NCI-H82 treated with DMSO at 0.1 percent for 48 hours (cell line): ENCODE measurements at regions not wholly inside any gene's neighbourhood (a gene's known extent, or its start where the extent isn't known, plus 50 kb on each side); places are given as distances from the start of the nearest gene placed in this dataset.
"Not testable (repeated sequence)": the region's sequence is repeated elsewhere in the genome, so short reads cannot be mapped to it uniquely, and the experiment has no call there.

Source experiments
- DNase-seq: peaks from one replicate; lab custom pipeline; 2025; ENCODE audit not compliant: unreplicated experiment; lab: John Stamatoyannopoulos, UW

DNA sequence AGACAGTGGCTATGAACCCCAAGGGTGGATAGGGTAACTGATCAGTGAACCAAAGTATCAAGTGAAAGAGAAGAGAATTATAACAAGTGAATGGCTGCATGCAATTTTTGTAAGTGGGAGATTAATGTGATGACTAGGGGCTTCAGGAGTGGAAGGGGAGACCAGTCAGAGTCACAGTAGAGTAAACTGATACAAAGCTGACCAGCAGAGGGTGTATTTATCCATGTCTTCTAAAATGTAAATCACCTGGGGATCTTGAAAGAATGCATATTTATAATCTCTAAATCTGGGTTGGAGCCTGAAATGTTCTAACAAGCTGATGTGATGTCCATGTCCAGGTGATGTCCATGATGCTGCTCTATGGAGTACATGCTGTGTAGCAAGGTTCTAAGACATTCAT, 1351.3 kb upstream of the CHAC2 start:
- no peak for DNase-seq

- no peak for DNase-seq
Measured at GRCh38 chr2:52414561-52415295, 1352.9 kb upstream of the CHAC2 start.

GRCh38 chr2:52409308-52410118, 1358.1 kb upstream of the CHAC2 start:
- not testable (repeated sequence) for DNase-seq

- DNase-seq, result no peak
Measured at GRCh38 chr2:52405980-52406379, 1361.6 kb upstream of the CHAC2 start.

DNA sequence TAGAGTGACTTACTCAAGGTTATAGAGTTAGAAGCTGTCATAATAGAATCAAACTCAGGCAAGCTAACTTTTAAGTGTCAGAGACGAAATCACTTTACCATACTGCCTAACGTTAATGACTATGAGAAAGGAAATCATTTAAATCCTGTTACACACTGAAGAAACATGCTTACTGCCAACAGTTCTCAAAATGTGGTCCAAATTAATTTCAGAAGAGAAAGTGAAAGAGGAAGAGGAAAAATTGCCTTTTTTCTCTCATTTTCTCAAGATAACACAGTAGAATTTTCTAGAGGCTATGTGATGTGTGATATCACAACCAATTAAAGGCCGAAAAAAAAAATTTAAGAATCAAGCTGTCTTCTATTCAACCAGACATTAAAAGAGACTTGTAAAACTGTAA, 1362.7 kb upstream of the CHAC2 start:
- DNase-seq, result no peak

GRCh38 chr2:52404046-52404445, 1363.6 kb upstream of the CHAC2 start:
- no peak for DNase-seq

- no peak for DNase-seq
Measured at GRCh38 chr2:52402128-52402527, 1365.5 kb upstream of the CHAC2 start.

- no peak for DNase-seq
Measured at GRCh38 chr2:52396836-52397235, 1364.9 kb upstream of the NRXN1 start.

DNA sequence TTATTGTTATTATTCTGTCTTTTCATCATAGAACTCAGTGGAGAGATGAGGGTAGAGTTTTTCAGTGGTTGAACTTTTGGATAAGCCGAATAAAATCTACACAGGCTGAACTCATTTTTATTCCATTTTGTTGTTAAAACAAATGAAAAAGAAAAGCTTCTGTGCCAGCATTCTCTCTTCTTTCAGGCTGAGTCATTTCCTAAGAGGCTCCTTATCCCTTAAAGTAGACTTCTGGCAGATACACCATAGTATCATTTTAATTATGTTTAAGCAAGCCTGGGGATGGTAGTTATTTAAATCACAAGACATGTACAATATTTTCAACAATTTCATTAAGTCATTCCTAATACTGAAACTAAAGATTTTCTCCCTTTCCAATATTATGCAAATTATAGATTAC, 1364.0 kb upstream of the NRXN1 start:
- no peak for DNase-seq

GRCh38 chr2:52391621-52392020, 1359.7 kb upstream of the NRXN1 start:
- no peak for DNase-seq

DNA sequence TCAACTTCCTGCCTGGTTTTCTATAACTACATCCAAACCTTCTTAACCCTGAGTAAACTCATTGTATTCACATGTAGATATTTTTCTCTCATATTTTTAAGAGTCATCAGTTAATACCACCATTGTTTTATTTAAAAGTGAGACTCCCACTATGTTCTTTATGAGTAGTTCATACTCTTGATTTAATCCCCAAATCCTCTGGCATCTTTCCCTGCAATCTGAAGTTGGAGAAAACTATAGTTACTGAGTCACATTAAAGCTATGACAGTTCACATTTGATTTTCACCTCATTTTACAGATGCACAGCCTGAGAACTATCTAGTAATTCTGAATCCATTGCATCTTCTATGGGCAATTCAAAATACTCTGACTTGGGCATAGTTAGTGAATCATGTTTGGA, 1358.7 kb upstream of the NRXN1 start:
- DNase-seq, result no peak

GRCh38 chr2:52387937-52388590, 1356.1 kb upstream of the NRXN1 start:
- DNase-seq, result no peak

DNA sequence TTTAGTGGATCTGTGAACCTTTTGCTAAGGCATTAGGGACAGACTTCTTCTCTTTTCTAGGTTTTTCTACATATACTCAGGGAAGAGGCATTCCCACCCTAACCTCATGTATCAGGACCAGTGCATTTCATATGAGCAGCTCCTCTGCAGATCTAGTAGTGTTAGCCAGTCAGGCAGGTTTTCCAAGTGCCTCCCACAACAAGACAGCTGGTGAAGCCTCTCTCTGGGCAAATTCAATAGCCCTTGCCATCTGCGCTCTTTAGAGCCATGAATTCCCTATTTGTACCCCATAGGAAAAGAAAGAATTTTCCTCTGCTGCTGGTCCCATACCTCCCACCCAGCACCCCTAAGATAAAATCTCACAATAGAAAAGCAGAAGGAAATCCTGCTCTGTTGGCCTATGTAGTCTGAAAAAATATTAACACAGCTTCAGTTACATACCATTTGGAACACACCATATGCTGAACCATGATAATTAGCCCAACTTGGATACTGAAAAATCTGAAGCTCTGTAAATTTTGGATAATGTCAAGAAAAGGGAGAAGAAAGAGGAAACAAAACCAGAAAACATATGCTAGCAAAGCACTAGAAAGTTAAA, 1354.6 kb upstream of the NRXN1 start:
- DNase-seq, result no peak

DNA sequence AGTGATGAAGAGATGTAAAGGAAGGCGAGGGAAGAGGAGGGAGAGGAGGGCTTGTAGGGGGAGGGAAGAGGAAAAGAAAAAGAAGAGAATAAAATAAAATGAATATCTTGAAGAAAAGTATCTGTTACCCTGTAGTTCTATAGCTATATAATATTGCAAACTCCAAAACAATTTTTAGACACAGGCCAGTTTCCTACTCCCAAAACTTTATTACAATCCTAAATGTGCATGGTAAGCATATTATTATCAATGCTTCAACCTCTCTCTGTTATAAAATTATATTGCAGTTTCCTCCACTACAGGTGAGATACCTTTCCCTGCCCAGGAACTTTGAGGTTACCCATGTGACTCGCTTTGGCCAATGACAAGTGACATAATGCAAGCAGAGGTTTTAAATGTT, 1351.6 kb upstream of the NRXN1 start:
- DNase-seq, result no peak

DNA sequence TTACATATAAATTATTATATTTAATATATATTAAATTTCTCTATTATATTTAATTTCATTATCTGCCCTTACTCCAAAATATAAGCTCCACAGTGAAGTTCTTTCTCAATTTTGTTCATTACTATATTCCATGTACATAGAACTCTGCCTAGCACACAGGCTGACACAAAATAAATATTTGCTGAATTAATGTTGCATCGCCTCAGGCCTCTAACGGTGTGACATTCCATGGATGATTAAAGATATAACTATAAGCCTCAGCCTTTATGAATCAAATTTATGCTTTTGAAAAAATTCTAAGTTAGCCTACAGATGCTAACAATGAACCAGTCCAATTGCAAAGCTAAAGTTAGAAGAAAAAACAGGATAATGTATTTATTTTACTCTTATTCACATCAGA, 1337.2 kb upstream of the NRXN1 start:
- no peak for DNase-seq

GRCh38 chr2:52368141-52368540, 1336.2 kb upstream of the NRXN1 start:
- DNase-seq, result no peak

GRCh38 chr2:52365946-52366345, 1334.0 kb upstream of the NRXN1 start:
- no peak for DNase-seq

DNA sequence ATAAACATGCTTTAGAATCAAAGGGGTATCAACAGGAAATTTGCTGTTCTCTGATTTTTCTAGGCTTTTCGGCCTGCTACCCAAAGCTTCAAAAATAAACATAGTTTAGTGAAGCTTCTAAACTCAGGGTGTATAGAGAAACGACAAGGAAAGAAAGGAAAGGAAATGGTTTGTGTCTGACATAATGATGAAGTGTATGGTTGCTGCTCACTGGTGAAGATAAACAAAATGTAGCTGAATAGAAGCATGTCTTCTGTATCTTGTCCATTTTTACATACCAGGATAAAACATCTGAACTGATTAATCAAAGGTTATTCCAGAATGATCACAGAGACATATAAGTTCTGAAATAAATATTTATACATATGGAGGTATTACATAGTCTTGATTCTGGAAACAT, 1324.6 kb upstream of the NRXN1 start:
- DNase-seq, result no peak

- no peak for DNase-seq
Measured at GRCh38 chr2:52347292-52347691, 1315.4 kb upstream of the NRXN1 start.

GRCh38 chr2:52345676-52346075, 1313.7 kb upstream of the NRXN1 start:
- DNase-seq, result no peak

DNA sequence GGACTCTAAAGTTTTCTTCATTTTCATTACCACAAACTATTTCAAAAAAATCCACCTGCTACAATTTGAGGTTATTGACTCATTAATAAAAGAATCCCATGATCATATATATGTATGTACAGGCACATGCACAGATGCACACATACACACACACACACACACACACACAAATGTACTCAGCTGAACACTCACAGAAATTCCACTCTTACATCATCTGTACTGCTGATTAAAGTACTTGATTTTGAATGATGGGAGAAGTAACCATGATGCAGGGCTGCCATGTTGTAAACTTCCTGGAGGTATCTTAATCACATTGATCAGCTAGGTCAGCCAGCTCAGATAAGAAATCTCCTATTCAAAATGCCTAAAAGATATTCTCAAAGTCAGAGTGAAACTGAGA, 1313.2 kb upstream of the NRXN1 start:
- no peak for DNase-seq
